Type B pancreatic cell (in vitro differentiated cells): ENCODE measurements at regions not wholly inside any gene's neighbourhood (a gene's known extent, or its start where the extent isn't known, plus 50 kb on each side); places are given as distances from the start of the nearest gene placed in this dataset.

Experiments used
- DNase-seq: peaks from one replicate; pipeline ENCODE4 v3.0.0; 2021; ENCODE audit warnings: mixed read lengths; ENCODE audit not compliant: unreplicated experiment; ENCODE audit errors: extremely low spot score
- H3K27ac Mint-ChIP-seq: 2 replicates; pipeline ENCODE4 v1.8.0; 2021; ENCODE audit warnings: mild to moderate bottlenecking, mixed read lengths
- H3K27me3 Mint-ChIP-seq: 2 replicates; pipeline ENCODE4 v1.8.0; 2021; ENCODE audit warnings: mixed read lengths
- H3K36me3 Mint-ChIP-seq: 2 replicates; pipeline ENCODE4 v1.8.0; 2021; ENCODE audit warnings: mixed read lengths
- H3K4me1 Mint-ChIP-seq: one replicate; pipeline ENCODE4 v1.8.0; 2021; ENCODE audit warnings: mixed read lengths; ENCODE audit not compliant: unreplicated experiment
- H3K4me3 Mint-ChIP-seq: 2 replicates; pipeline ENCODE4 v1.8.0; 2021; ENCODE audit warnings: mild to moderate bottlenecking, mixed read lengths
- H3K9me3 Mint-ChIP-seq: 2 replicates; pipeline ENCODE4 v1.8.0; 2021; ENCODE audit warnings: mixed read lengths
- TF ChIP-seq, protein P1 (sequence below): fragments of 200-600 bp; sonication (generic); conservative IDR thresholded peaks from 2 replicates; pipeline ENCODE4 v1.5.0; 2021; ENCODE audit warnings: antibody characterized with exemption, mild to moderate bottlenecking

DNA sequence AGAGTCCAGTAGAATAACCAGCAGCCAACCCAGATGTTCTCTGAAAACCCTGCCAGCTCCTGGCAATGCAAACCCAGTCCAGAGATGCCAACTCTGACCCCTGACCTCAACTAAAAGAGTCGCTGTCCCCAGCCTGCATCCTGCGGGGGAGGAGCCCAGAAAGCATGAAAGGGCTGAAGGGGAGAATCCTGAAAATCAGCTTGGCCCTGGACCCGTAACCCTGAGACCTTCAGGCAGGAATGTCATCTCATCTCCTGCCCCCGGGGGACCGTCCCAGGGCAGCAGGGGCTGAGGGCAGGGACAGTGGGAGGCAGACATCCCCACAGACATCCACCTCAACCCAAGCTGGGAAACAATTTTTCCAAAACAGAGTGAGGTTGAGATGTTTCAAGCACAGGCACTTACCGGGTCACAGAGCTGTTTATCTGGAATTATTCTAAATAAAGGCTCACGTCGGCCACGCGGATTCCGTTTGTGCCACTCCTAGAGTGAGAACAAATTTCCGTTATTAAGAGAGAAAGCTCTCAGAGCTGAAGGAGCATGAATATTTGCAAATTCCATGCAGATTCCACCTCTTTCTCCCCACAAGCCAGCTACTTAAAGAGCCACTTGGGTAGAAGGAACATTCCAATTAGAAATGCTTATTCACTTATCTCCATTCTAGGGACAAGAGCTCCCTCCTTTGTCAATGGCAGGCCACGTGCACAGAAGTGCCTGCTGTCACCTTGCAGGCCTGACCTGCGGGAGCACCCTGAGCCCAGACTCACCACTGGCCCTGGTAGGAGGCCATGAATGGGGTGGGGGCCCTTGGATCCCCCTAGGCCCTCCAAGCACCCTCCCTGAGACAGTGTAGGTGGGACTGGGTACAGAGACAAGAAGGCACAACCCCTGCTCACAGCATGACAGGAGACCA is 240.1 kb downstream of the NPHP4 start:
- H3K4me3 Mint-ChIP-seq, result no peak overlapping the region
- no peak for DNase-seq
- TF ChIP-seq, protein P1, sequence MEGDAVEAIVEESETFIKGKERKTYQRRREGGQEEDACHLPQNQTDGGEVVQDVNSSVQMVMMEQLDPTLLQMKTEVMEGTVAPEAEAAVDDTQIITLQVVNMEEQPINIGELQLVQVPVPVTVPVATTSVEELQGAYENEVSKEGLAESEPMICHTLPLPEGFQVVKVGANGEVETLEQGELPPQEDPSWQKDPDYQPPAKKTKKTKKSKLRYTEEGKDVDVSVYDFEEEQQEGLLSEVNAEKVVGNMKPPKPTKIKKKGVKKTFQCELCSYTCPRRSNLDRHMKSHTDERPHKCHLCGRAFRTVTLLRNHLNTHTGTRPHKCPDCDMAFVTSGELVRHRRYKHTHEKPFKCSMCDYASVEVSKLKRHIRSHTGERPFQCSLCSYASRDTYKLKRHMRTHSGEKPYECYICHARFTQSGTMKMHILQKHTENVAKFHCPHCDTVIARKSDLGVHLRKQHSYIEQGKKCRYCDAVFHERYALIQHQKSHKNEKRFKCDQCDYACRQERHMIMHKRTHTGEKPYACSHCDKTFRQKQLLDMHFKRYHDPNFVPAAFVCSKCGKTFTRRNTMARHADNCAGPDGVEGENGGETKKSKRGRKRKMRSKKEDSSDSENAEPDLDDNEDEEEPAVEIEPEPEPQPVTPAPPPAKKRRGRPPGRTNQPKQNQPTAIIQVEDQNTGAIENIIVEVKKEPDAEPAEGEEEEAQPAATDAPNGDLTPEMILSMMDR, result no peak
- H3K27me3 Mint-ChIP-seq, result peaks cover 12% of the 10 kb centered on the region
- H3K36me3 Mint-ChIP-seq, result no peaks in the 10 kb centered on the region
- no peak overlapping the region for H3K27ac Mint-ChIP-seq
- peaks cover 5% of the 10 kb centered on the region for H3K4me1 Mint-ChIP-seq
- H3K9me3 Mint-ChIP-seq, result no peaks in the 10 kb centered on the region

DNA sequence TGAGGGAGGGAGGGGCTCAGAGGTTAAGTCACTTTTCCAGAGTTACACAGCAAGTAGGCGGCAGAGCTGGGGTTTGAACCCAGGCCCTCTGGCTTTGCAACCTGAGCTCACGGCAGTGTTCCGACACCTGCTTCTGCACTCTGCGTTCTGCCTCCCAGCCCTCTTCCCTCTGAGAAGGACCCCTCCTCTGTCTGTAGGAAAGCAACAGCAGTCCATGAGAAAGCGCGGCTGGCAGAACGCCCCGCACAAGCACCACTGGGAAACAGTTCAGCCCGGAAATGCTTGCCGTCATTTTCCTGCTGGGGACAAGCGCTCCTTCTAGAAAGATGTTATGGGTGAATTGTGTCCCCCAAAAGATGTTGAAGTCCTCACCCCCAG is 241.1 kb downstream of the NPHP4 start:
- no peaks in the 10 kb centered on the region for H3K4me1 Mint-ChIP-seq
- H3K27ac Mint-ChIP-seq, result no peak overlapping the region
- TF ChIP-seq, protein P1, result no peak
- peaks cover 14% of the 10 kb centered on the region for H3K27me3 Mint-ChIP-seq
- no peak for DNase-seq
- H3K36me3 Mint-ChIP-seq, result no peaks in the 10 kb centered on the region
- H3K4me3 Mint-ChIP-seq, result no peak overlapping the region
- no peaks in the 10 kb centered on the region for H3K9me3 Mint-ChIP-seq

DNA sequence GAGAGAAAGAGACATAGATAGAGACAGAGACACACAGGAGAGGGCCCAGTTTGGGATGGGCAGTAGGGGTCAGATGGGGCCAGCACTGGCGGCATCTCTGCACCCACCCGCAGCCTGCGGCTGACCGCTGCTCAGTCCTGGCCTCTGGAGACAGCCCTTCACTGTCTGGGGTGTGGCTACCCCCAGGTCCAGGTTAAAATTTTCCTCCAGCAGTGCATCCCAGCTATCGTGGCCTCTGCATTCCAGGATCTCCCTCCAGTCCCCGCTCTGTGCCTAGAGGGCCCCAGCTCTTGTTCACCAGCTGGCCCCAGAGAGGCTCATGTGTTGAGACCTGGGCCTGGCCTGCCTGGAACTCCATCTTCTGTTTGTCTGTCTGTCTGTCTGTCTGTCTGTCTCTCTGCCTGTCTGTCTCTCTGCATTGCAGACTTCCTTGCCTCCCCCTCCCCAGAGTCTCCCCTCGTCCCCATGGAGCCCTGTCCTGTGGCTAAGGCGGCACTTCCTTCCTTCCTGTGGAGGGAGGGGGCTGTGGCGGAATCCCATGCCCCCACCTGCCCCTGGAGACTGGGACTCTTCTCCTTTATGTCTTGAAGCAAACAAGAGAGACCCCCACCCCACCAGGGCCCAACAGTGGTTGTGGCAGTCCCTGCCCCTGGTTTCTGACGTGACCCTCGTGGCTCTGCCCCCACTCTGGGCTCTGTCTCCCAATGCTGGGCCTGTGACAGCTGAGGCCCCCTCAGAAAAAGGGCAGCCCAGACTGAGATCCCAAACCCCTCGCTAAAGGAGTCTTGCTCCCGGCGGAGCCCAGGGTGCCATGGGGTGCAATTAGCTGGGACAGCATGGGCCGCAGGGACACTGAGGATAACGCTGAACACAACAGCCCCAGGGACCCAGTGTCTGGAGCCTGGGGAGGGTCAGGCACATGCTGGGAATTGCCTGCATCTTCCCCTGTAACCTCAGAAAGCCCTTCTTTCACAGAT is 241.8 kb downstream of the NPHP4 start:
- Mint-ChIP-seq H3K4me1 (no peaks in the 10 kb centered on the region), H3K27me3 (peaks cover 14% of the 10 kb centered on the region), H3K9me3 (no peaks in the 10 kb centered on the region), H3K27ac (no peak overlapping the region), H3K36me3 (no peaks in the 10 kb centered on the region), H3K4me3 (no peak overlapping the region)
- no peak for DNase-seq
- TF ChIP-seq, protein P1, result no peak

DNA sequence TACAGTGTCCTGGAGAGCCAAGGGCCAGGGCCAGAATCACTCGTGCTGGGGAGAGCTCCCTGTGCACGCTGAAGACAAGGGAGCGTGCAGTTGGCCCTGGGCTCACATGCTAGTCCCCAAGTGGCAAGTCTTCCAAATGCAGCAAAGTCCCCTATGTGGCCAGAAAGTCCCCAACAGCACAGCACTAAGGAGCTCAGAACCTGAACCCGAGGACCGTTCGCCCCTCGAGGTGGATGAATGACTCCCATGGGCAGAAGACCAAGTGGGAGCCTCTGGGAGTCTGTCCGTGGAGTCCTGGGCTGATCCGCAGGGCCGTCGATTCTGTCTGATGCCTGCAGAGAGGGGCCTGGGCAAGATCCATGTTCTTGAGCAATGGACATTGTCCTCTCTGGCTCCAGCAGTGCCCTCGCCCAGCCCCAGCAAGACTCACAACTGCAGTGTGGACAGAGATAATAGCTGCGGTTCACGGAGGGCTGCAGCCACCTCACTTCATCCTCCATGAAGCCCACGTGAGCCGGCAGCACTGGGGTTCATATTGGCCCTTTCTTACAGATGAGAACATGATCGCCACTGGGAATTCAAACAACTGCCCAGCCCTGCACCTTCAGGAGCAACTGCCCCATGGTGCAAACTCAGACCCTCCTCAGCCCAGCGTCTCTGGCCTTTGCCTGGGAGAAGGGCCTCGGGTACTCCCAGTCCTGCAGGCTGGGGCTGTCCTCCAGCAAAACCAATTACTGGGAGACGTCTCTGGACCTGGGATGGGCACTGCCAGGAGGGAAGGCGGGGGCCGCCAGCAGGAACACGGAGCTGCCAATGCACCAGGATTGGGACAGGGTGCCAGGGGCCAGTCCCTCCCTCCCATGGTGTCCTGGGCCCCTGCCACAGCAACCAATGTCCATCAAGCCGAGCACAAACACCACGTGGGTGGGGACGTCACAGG is 243.7 kb downstream of the NPHP4 start:
- peaks cover 24% of the 10 kb centered on the region for H3K27me3 Mint-ChIP-seq
- no peak overlapping the region for H3K4me3 Mint-ChIP-seq
- TF ChIP-seq, protein P1, result no peak
- H3K36me3 Mint-ChIP-seq, result no peaks in the 10 kb centered on the region
- H3K4me1 Mint-ChIP-seq, result peaks cover 11% of the 10 kb centered on the region
- no peak for DNase-seq
- no peak overlapping the region for H3K27ac Mint-ChIP-seq
- no peaks in the 10 kb centered on the region for H3K9me3 Mint-ChIP-seq
